ENCODE measurements at regions not wholly inside any gene's neighbourhood (a gene's known extent, or its start where the extent isn't known, plus 50 kb on each side); places are given as distances from the start of the nearest gene placed in this dataset.

DNA sequence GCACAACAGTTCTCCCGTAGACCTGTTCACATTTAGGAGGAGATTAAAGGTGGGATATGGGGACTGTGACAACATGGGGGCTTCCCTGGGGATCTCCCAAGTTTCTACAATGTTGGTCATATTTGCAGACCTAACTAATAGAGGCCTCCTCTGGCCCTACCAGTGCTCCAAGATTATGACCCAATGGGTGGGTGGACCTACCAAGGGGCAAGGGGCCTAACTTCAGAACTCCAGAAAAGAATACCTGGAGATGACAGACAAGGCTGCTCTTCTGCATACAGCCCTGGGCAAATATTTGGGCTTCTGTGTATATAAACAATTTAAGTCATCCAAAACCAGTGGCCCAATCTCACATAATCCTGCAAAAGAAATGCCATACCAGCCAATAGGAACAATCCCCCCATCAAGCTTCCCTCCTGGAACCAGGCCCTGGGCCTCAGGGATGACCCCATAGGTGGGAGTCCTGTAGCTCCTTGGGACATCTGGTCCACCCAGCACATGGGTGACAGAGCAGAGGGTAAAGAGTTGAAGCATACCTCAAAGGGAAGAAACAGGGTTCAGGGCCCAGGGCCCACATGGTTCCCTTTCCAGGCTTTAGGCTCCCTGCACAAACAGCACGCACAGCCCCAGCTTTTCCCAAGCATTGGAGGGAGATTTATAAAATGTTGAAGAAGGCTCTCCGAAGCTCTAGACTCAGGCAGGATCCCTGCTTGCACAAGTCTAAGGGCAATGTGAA is 86.1 kb upstream of the CHST15 start:
- H3K27ac Mint-ChIP-seq = no peak overlapping the region

More for the DNA sequence above, 86.1 kb upstream of the CHST15 start:
- Histone ChIP-seq H3K4me2 (no peak overlapping the region), H3F3A (replicated peaks; ENCODE audit: low read depth) (no peaks in the 10 kb centered on the region), H3K27me3 (ENCODE audit: insufficient read depth) (no peaks in the 10 kb centered on the region), H4K20me1 (replicated peaks; ENCODE audit: insufficient read depth) (no peaks in the 10 kb centered on the region), H3K4me1 (ENCODE audit: insufficient read depth) (no peaks in the 10 kb centered on the region), H3K9me2 (ENCODE audit: insufficient read depth) (no peaks in the 10 kb centered on the region), H3K4me3 (no peak overlapping the region), H3K27ac (ENCODE audit: low read depth) (no peak overlapping the region), H3K79me2 (replicated peaks; ENCODE audit: insufficient read depth) (no peaks in the 10 kb centered on the region), H2AFZ (no peak overlapping the region), H3K36me3 (ENCODE audit: insufficient read depth) (no peaks in the 10 kb centered on the region)
- peaks cover 7% of the 10 kb centered on the region; the same call in 2 of the 3 replicates for H3K4me1 Mint-ChIP-seq
- TF ChIP-seq ZNF114 (CRISPR knock-in tag; IDR thresholded peaks at IDR 0.05) (no peak), CREB1 (CRISPR knock-in tag; IDR thresholded peaks at IDR 0.05; ENCODE audit: low read depth) (no peak), EZH2phosphoT487 (IDR thresholded peaks at IDR 0.05; ENCODE audit: unreplicated experiment) (no peak), STAT1 (IDR thresholded peaks at IDR 0.05; ENCODE audit: unreplicated experiment) (no peak), EZH2 (IDR thresholded peaks at IDR 0.05; ENCODE audit: low read depth, unreplicated experiment) (no peak), ZNF331 (CRISPR knock-in tag; IDR thresholded peaks at IDR 0.05; ENCODE audit: low read depth) (no peak), JUNB (IDR thresholded peaks at IDR 0.05; ENCODE audit: unreplicated experiment) (no peak), POLR2AphosphoS5 (IDR thresholded peaks at IDR 0.05; ENCODE audit: low read depth) (no peak), NANOG (IDR thresholded peaks at IDR 0.05; ENCODE audit: borderline replicate concordance) (no peak)
- TF ChIP-seq, protein P1, sequence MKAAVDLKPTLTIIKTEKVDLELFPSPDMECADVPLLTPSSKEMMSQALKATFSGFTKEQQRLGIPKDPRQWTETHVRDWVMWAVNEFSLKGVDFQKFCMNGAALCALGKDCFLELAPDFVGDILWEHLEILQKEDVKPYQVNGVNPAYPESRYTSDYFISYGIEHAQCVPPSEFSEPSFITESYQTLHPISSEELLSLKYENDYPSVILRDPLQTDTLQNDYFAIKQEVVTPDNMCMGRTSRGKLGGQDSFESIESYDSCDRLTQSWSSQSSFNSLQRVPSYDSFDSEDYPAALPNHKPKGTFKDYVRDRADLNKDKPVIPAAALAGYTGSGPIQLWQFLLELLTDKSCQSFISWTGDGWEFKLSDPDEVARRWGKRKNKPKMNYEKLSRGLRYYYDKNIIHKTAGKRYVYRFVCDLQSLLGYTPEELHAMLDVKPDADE (IDR thresholded peaks at IDR 0.05) = no peak
- TF ChIP-seq, protein P2, sequence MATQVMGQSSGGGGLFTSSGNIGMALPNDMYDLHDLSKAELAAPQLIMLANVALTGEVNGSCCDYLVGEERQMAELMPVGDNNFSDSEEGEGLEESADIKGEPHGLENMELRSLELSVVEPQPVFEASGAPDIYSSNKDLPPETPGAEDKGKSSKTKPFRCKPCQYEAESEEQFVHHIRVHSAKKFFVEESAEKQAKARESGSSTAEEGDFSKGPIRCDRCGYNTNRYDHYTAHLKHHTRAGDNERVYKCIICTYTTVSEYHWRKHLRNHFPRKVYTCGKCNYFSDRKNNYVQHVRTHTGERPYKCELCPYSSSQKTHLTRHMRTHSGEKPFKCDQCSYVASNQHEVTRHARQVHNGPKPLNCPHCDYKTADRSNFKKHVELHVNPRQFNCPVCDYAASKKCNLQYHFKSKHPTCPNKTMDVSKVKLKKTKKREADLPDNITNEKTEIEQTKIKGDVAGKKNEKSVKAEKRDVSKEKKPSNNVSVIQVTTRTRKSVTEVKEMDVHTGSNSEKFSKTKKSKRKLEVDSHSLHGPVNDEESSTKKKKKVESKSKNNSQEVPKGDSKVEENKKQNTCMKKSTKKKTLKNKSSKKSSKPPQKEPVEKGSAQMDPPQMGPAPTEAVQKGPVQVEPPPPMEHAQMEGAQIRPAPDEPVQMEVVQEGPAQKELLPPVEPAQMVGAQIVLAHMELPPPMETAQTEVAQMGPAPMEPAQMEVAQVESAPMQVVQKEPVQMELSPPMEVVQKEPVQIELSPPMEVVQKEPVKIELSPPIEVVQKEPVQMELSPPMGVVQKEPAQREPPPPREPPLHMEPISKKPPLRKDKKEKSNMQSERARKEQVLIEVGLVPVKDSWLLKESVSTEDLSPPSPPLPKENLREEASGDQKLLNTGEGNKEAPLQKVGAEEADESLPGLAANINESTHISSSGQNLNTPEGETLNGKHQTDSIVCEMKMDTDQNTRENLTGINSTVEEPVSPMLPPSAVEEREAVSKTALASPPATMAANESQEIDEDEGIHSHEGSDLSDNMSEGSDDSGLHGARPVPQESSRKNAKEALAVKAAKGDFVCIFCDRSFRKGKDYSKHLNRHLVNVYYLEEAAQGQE (IDR thresholded peaks at IDR 0.05; ENCODE audit: unreplicated experiment) = no peak
- TF ChIP-seq, protein P3, sequence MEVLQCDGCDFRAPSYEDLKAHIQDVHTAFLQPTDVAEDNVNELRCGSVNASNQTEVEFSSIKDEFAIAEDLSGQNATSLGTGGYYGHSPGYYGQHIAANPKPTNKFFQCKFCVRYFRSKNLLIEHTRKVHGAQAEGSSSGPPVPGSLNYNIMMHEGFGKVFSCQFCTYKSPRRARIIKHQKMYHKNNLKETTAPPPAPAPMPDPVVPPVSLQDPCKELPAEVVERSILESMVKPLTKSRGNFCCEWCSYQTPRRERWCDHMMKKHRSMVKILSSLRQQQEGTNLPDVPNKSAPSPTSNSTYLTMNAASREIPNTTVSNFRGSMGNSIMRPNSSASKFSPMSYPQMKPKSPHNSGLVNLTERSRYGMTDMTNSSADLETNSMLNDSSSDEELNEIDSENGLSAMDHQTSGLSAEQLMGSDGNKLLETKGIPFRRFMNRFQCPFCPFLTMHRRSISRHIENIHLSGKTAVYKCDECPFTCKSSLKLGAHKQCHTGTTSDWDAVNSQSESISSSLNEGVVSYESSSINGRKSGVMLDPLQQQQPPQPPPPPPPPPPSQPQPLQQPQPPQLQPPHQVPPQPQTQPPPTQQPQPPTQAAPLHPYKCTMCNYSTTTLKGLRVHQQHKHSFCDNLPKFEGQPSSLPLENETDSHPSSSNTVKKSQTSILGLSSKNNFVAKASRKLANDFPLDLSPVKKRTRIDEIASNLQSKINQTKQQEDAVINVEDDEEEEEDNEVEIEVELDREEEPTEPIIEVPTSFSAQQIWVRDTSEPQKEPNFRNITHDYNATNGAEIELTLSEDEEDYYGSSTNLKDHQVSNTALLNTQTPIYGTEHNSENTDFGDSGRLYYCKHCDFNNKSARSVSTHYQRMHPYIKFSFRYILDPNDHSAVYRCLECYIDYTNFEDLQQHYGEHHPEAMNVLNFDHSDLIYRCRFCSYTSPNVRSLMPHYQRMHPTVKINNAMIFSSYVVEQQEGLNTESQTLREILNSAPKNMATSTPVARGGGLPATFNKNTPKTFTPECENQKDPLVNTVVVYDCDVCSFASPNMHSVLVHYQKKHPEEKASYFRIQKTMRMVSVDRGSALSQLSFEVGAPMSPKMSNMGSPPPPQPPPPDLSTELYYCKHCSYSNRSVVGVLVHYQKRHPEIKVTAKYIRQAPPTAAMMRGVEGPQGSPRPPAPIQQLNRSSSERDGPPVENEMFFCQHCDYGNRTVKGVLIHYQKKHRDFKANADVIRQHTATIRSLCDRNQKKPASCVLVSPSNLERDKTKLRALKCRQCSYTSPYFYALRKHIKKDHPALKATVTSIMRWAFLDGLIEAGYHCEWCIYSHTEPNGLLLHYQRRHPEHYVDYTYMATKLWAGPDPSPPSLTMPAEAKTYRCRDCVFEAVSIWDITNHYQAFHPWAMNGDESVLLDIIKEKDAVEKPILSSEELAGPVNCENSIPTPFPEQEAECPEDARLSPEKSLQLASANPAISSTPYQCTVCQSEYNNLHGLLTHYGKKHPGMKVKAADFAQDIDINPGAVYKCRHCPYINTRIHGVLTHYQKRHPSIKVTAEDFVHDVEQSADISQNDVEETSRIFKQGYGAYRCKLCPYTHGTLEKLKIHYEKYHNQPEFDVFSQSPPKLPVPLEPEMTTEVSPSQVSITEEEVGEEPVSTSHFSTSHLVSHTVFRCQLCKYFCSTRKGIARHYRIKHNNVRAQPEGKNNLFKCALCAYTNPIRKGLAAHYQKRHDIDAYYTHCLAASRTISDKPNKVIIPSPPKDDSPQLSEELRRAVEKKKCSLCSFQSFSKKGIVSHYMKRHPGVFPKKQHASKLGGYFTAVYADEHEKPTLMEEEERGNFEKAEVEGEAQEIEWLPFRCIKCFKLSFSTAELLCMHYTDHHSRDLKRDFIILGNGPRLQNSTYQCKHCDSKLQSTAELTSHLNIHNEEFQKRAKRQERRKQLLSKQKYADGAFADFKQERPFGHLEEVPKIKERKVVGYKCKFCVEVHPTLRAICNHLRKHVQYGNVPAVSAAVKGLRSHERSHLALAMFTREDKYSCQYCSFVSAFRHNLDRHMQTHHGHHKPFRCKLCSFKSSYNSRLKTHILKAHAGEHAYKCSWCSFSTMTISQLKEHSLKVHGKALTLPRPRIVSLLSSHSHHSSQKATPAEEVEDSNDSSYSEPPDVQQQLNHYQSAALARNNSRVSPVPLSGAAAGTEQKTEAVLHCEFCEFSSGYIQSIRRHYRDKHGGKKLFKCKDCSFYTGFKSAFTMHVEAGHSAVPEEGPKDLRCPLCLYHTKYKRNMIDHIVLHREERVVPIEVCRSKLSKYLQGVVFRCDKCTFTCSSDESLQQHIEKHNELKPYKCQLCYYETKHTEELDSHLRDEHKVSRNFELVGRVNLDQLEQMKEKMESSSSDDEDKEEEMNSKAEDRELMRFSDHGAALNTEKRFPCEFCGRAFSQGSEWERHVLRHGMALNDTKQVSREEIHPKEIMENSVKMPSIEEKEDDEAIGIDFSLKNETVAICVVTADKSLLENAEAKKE (CRISPR knock-in tag; IDR thresholded peaks at IDR 0.05) = no peak
- TF ChIP-seq, protein P4, sequence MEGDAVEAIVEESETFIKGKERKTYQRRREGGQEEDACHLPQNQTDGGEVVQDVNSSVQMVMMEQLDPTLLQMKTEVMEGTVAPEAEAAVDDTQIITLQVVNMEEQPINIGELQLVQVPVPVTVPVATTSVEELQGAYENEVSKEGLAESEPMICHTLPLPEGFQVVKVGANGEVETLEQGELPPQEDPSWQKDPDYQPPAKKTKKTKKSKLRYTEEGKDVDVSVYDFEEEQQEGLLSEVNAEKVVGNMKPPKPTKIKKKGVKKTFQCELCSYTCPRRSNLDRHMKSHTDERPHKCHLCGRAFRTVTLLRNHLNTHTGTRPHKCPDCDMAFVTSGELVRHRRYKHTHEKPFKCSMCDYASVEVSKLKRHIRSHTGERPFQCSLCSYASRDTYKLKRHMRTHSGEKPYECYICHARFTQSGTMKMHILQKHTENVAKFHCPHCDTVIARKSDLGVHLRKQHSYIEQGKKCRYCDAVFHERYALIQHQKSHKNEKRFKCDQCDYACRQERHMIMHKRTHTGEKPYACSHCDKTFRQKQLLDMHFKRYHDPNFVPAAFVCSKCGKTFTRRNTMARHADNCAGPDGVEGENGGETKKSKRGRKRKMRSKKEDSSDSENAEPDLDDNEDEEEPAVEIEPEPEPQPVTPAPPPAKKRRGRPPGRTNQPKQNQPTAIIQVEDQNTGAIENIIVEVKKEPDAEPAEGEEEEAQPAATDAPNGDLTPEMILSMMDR (conservative IDR thresholded peaks at IDR 0.05; ENCODE audit: low read depth in 2 of 2) = no peak
- no peaks in the 10 kb centered on the region for H3K36me3 Mint-ChIP-seq (ENCODE audit: low read depth)
- no peak overlapping the region for H3K4me3 Mint-ChIP-seq
- no peaks in the 10 kb centered on the region for H3K9me3 Mint-ChIP-seq
- H3K27me3 Mint-ChIP-seq (ENCODE audit: insufficient read depth, low read depth, poor library complexity) = peaks cover 6% of the 10 kb centered on the region
- ATAC-seq = no peak
- no peak for DNase-seq (ENCODE audit: low spot score)
